ENCODE measurements at regions not wholly inside any gene's neighbourhood (a gene's known extent, or its start where the extent isn't known, plus 50 kb on each side); places are given as distances from the start of the nearest gene placed in this dataset.

- no peak for TF ChIP-seq CTCF (IDR thresholded peaks at IDR 0.05; ENCODE audit: low read depth, low read length, missing control alignments)
- in situ Hi-C loops (cut with HindIII; ENCODE audit: low sequenced_read_pairs), result no loop called here
- no peak for DNase-seq (ENCODE audit: low read depth)
- H3K4me3 ChIP-seq (ENCODE audit: low read depth, low read length), result no peak overlapping the region
These were observed 74.3 kb upstream of the FAM20C start for GRCh38 chr7:117836-118614.

- DNase-seq (ENCODE audit: low read depth), result no peak
- no peak overlapping the region for H3K4me3 ChIP-seq (ENCODE audit: low read depth, low read length)
- in situ Hi-C loops (cut with HindIII; ENCODE audit: low sequenced_read_pairs), result no loop called here
- TF ChIP-seq CTCF (IDR thresholded peaks at IDR 0.05; ENCODE audit: low read depth, low read length, missing control alignments), result no peak
These were observed 73.6 kb upstream of the FAM20C start for GRCh38 chr7:118615-119391.

- no peak overlapping the region for H3K4me3 ChIP-seq (ENCODE audit: low read depth, low read length)
- in situ Hi-C loops (cut with HindIII; ENCODE audit: low sequenced_read_pairs), result no loop called here
- no peak for TF ChIP-seq CTCF (IDR thresholded peaks at IDR 0.05; ENCODE audit: low read depth, low read length, missing control alignments)
- no peak for DNase-seq (ENCODE audit: low read depth)
These were observed 72.8 kb upstream of the FAM20C start for GRCh38 chr7:119392-120163.

GRCh38 chr7:120164-120991 lies 72.0 kb upstream of the FAM20C start:
- DNase-seq (ENCODE audit: low read depth), result no peak
- no peak overlapping the region for H3K4me3 ChIP-seq (ENCODE audit: low read depth, low read length)

GRCh38 chr7:121002-121785 lies 71.2 kb upstream of the FAM20C start:
- no peak for TF ChIP-seq CTCF (IDR thresholded peaks at IDR 0.05; ENCODE audit: low read depth, low read length, missing control alignments)
- no peak for DNase-seq (ENCODE audit: low read depth)
- in situ Hi-C loops (cut with HindIII; ENCODE audit: low sequenced_read_pairs), result no loop called here
- no peak overlapping the region for H3K4me3 ChIP-seq (ENCODE audit: low read depth, low read length)

More at GRCh38 chr7:120164-120991, 72.0 kb upstream of the FAM20C start:
- in situ Hi-C loops (cut with HindIII; ENCODE audit: low sequenced_read_pairs), result no loop called here
- TF ChIP-seq CTCF (IDR thresholded peaks at IDR 0.05; ENCODE audit: low read depth, low read length, missing control alignments), result no peak
